K562 (cell line): ENCODE measurements at regions not wholly inside any gene's neighbourhood (a gene's known extent, or its start where the extent isn't known, plus 50 kb on each side); places are given as distances from the start of the nearest gene placed in this dataset.

Source experiments
- ATAC-seq: fragments of 200-7000 bp; cut with Tn5 transposase; 3 replicates; pipeline ENCODE4 v1.9.1; 2020; ENCODE audit warnings: moderate library complexity
- BruUV-seq: library from RNA; stranded (reverse); fragments of 400-500 nt; replicated peaks from 2 replicates; lab custom pipeline; 2021; lab: Mats Ljungman, UMichigan
- CTCF ChIA-PET: fragments of 300-600 bp; formaldehyde crosslinking; extraction: SDS; loops from one replicate; lab custom pipeline; 2021; ENCODE audit warnings: low intra/inter-chr PET ratio; lab: Yijun Ruan, JAX
- POLR2A ChIA-PET: fragments of 300-600, 350-650 bp; sonication (Branson Sonifier 250); formaldehyde crosslinking; extraction: SDS; loops from one replicate; lab custom pipeline; 2021; ENCODE audit warnings: antibody characterized with exemption, inconsistent platforms; lab: Yijun Ruan, JAX
- DNase-seq, 4 experiments: peaks; one replicate each; pipeline versions ENCODE4 v3.0.0 to v3.0.0-alpha.2; 2011 to 2018; ENCODE audit warnings: low spot score in 3 of 4, mixed read lengths in 3 of 4; ENCODE audit errors: extremely low read depth in 1 of 4
- FAIRE-seq: peaks from 2 replicates; lab custom pipeline; 2011; peaks lifted over from hg19 to GRCh38; lab: Jason Lieb, UNC
- H2AFZ ChIP-seq: 2 replicates; pipeline ENCODE4 v1.6.0; 2011; ENCODE audit warnings: low read depth, low read length, control low read depth, inconsistent platforms
- H3K27ac ChIP-seq: fragments of 200-600 bp; 3 replicates; pipeline ENCODE4 v1.8.0; 2011; ENCODE audit warnings: low read depth, mild to moderate bottlenecking, control low read depth, inconsistent platforms, low read length, moderate library complexity, mixed read lengths; ENCODE audit errors: extremely low read depth
- H3K27me3 ChIP-seq, 2 experiments: fragments of 300-600 bp in 1 of 2; 2 replicates in 1 of 2; 3 replicates in 1 of 2; pipeline versions ENCODE4 v1.6.0 to v1.8.0; 2011; ENCODE audit warnings: inconsistent platforms in 2 of 2, low read length in 2 of 2, mild to moderate bottlenecking in 1 of 2, mixed read lengths in 1 of 2, moderate library complexity in 1 of 2; ENCODE audit not compliant: control insufficient read depth in 2 of 2, insufficient read depth in 2 of 2
- H3K36me3 ChIP-seq: fragments of 300-600 bp; 3 replicates; pipeline ENCODE4 v1.8.0; 2011; ENCODE audit warnings: mild to moderate bottlenecking, low read length, inconsistent platforms; ENCODE audit not compliant: control insufficient read depth, insufficient read depth
- H3K4me1 ChIP-seq, 2 experiments: fragments of 200-600 bp in 1 of 2; replicated peaks in 1 of 2; 2 replicates in 1 of 2; 3 replicates in 1 of 2; pipeline versions ENCODE4 v1.5.1 to v1.8.0; 2011; ENCODE audit warnings: inconsistent platforms in 2 of 2, low read length in 2 of 2, mild to moderate bottlenecking in 1 of 2, mixed read lengths in 1 of 2, moderate library complexity in 1 of 2; ENCODE audit not compliant: control insufficient read depth in 2 of 2, insufficient read depth in 2 of 2
- H3K4me2 ChIP-seq: 2 replicates; pipeline ENCODE4 v1.6.1; 2011; ENCODE audit warnings: low read length, control low read depth, inconsistent platforms, mixed read lengths; ENCODE audit not compliant: insufficient read depth
- H3K4me3 ChIP-seq: fragments of 200-600 bp; sonication (generic), shearing (Covaris generic); 2 replicates; pipeline ENCODE4 v1.5.1; 2016; ENCODE audit warnings: control low read depth, inconsistent platforms
- H3K79me2 ChIP-seq: fragments of 200-600 bp; 3 replicates; pipeline ENCODE4 v1.8.0; 2011; ENCODE audit warnings: low read length, inconsistent platforms; ENCODE audit not compliant: control insufficient read depth, insufficient read depth
- H3K9ac ChIP-seq, 2 experiments: 2 replicates each; pipeline versions ENCODE4 v1.6.0 to v1.6.1; 2011; ENCODE audit warnings: low read depth in 2 of 2, low read length in 2 of 2, control low read depth in 1 of 2, inconsistent platforms in 1 of 2, mild to moderate bottlenecking in 1 of 2, mixed read lengths in 1 of 2; ENCODE audit not compliant: insufficient read depth in 1 of 2
- H3K9me1 ChIP-seq: one replicate; pipeline ENCODE4 v1.6.0; 2011; ENCODE audit warnings: inconsistent platforms, mild to moderate bottlenecking, low read length, moderate library complexity; ENCODE audit not compliant: control insufficient read depth, insufficient read depth
- H3K9me3 ChIP-seq: replicated peaks from 2 replicates; pipeline ENCODE4 v1.5.1; 2011; ENCODE audit warnings: low read depth, low read length, inconsistent platforms; ENCODE audit not compliant: control insufficient read depth, insufficient read depth
- H4K20me1 ChIP-seq: replicated peaks from 2 replicates; pipeline ENCODE4 v1.6.1; 2011; ENCODE audit warnings: low read length, inconsistent platforms, mixed read lengths; ENCODE audit not compliant: control insufficient read depth, insufficient read depth
- ESRRA ChIP-seq: fragments of 450-650 bp; IDR thresholded peaks from 2 replicates; pipeline ENCODE4 v1.6.1; 2014; ENCODE audit warnings: low read depth, mild to moderate bottlenecking, moderate library complexity, borderline replicate concordance
- KAT7 ChIP-seq: sonication (generic); formaldehyde crosslinking; IDR thresholded peaks from 2 replicates; pipeline ENCODE4 v1.8.0; 2022; ENCODE audit warnings: missing genetic modification reagents, mild to moderate bottlenecking, borderline replicate concordance
- KDM2B ChIP-seq: fragments of 250-450 bp; sonication (Bioruptor Pico); IDR thresholded peaks from 2 replicates; pipeline ENCODE4 v1.8.0; 2021; ENCODE audit warnings: mild to moderate bottlenecking, moderate library complexity
- KLF1 ChIP-seq: fragments of 450-650 bp; IDR thresholded peaks from 2 replicates; pipeline ENCODE4 v1.6.1; 2016; ENCODE audit warnings: missing genetic modification characterization, missing compliant biosample characterization
- ZBTB8A ChIP-seq: fragments of 450-650 bp; IDR thresholded peaks from 2 replicates; pipeline ENCODE4 v1.6.1; 2018; ENCODE audit warnings: mild to moderate bottlenecking, moderate library complexity; ENCODE audit not compliant: partially characterized antibody
- WGBS: fragments of 100-300 bp; shearing (Covaris generic); methylation state at CpG from one replicate; pipeline ENCODE4 v1.1.6; 2016; ENCODE audit warnings: low coverage, mixed read lengths; ENCODE audit not compliant: insufficient coverage; ENCODE audit errors: missing lambda C conversion rate; 5-methylcytosine and 5-hydroxymethylcytosine counted together
- in situ Hi-C: fragments of 300-500 bp; cut with MboI; formaldehyde crosslinking; loops from 4 replicates; pipeline ENCODE4 v1.15.0; 2018; ENCODE audit warnings: inconsistent platforms, mixed read lengths
- intact Hi-C: fragments of 100-400 bp; cut with micrococcal nuclease; formaldehyde crosslinking; loops from 2 replicates; pipeline ENCODE4 v1.14.2; 2022
- TF ChIP-seq, protein P1 (sequence below): fragments of 250-450 bp; sonication (Bioruptor Pico); IDR thresholded peaks from 2 replicates; pipeline ENCODE4 v1.4.0; 2020; ENCODE audit warnings: mild to moderate bottlenecking
- TF ChIP-seq, protein P2 (sequence below), 2 experiments: fragments of 450-650 bp; formaldehyde crosslinking in 1 of 2; IDR thresholded peaks; 2 replicates each; pipeline versions ENCODE4 v1.4.0 to v1.6.1; 2014 to 2020; ENCODE audit warnings: mild to moderate bottlenecking in 2 of 2, borderline replicate concordance in 1 of 2, low read depth in 1 of 2

DNA sequence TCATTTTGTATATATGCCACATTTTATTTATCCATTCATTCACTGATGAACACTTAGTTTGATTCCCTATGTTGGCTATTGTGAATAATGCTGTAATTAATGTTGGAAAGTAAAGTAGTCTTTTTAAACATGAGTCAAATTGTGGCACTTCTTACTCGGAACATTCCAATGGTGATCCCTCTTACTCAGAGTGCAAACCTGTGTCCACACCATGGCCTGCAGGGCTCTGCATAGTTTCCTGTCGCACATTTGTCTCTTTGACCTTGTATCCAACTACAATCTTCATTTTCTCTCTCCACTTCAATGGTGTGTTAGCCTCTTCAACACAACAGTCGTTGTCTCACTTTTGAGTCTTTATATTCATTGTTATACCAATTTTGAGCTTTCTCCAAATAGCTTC lies 98.1 kb upstream of the PAPPA start (continued):
- TF ChIP-seq, protein P1, sequence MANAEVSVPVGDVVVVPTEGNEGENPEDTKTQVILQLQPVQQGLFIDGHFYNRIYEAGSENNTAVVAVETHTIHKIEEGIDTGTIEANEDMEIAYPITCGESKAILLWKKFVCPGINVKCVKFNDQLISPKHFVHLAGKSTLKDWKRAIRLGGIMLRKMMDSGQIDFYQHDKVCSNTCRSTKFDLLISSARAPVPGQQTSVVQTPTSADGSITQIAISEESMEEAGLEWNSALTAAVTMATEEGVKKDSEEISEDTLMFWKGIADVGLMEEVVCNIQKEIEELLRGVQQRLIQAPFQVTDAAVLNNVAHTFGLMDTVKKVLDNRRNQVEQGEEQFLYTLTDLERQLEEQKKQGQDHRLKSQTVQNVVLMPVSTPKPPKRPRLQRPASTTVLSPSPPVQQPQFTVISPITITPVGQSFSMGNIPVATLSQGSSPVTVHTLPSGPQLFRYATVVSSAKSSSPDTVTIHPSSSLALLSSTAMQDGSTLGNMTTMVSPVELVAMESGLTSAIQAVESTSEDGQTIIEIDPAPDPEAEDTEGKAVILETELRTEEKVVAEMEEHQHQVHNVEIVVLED (CRISPR knock-in tag): no peak
- TF ChIP-seq ZBTB8A (no peak), KLF1 (tag) (no peak)

DNA sequence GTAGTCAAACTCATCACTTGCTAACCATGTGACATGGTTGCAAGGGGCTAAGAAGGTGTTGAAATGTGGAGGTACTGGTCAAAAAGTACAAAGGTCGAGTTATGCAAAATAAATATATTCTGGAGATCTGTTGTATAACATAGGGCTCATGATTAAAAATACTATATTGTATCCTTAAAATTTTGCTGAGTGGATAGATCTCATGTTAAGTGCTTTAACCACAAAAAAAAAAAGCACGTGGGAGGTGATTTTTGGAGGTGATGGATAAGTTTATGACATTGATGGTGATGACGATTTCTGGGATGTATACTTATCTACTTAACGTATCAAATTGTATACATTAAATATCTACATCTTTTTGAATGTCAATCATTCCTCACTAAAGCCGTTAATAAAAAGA lies 96.2 kb upstream of the PAPPA start:
- Histone ChIP-seq H3K27ac (no peak overlapping the region), H3K4me3 (no peak overlapping the region), H2AFZ (no peak overlapping the region), H3K79me2 (no peaks in the 10 kb centered on the region), H3K36me3 (no peaks in the 10 kb centered on the region), H3K9me1 (no peaks in the 10 kb centered on the region), H3K4me1 (no peaks in the 10 kb centered on the region), H3K27me3 (no peaks in the 10 kb centered on the region), H3K9me3 (no peaks in the 10 kb centered on the region)
- CTCF ChIA-PET: no interaction called here
- no peak for DNase-seq
- TF ChIP-seq ESRRA (no peak), KAT7 (CRISPR knock-in tag) (no peak), KDM2B (CRISPR knock-in tag) (no peak)
- TF ChIP-seq, protein P2, sequence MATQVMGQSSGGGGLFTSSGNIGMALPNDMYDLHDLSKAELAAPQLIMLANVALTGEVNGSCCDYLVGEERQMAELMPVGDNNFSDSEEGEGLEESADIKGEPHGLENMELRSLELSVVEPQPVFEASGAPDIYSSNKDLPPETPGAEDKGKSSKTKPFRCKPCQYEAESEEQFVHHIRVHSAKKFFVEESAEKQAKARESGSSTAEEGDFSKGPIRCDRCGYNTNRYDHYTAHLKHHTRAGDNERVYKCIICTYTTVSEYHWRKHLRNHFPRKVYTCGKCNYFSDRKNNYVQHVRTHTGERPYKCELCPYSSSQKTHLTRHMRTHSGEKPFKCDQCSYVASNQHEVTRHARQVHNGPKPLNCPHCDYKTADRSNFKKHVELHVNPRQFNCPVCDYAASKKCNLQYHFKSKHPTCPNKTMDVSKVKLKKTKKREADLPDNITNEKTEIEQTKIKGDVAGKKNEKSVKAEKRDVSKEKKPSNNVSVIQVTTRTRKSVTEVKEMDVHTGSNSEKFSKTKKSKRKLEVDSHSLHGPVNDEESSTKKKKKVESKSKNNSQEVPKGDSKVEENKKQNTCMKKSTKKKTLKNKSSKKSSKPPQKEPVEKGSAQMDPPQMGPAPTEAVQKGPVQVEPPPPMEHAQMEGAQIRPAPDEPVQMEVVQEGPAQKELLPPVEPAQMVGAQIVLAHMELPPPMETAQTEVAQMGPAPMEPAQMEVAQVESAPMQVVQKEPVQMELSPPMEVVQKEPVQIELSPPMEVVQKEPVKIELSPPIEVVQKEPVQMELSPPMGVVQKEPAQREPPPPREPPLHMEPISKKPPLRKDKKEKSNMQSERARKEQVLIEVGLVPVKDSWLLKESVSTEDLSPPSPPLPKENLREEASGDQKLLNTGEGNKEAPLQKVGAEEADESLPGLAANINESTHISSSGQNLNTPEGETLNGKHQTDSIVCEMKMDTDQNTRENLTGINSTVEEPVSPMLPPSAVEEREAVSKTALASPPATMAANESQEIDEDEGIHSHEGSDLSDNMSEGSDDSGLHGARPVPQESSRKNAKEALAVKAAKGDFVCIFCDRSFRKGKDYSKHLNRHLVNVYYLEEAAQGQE (IDR thresholded peaks at IDR 0.05; ENCODE audit: borderline replicate concordance): no peak
- TF ChIP-seq, protein P2 (CRISPR knock-in tag; IDR thresholded peaks at IDR 0.05; ENCODE audit: low read depth): no peak
- TF ChIP-seq, all 486 proteins: peak for 0
- Histone ChIP-seq H4K20me1 (no peaks in the 10 kb centered on the region), H3K4me2 (no peak overlapping the region), H3K9ac (no peak overlapping the region)
- no peak for ATAC-seq
- FAIRE-seq: no peak
- intact Hi-C loops: no loop called here
- WGBS: 0% methylated on average over 5 of the region's 5 CpGs
- in situ Hi-C loops: no loop called here
- BruUV-seq: no TSS peak
- POLR2A ChIA-PET: no interaction called here
